IMR-90 (cell line): ENCODE measurements at regions not wholly inside any gene's neighbourhood (a gene's known extent, or its start where the extent isn't known, plus 50 kb on each side); places are given as distances from the start of the nearest gene placed in this dataset.

Source experiments
- ATAC-seq: fragments of 200-7000 bp; cut with Tn5 transposase; 2 replicates; pipeline ENCODE4 v1.9.1; 2020; ENCODE audit warnings: low read depth, mild to moderate bottlenecking, moderate library complexity
- BruUV-seq: library from RNA; stranded (reverse); fragments of 400-500 nt; replicated peaks from 2 replicates; lab custom pipeline; 2021; lab: Mats Ljungman, UMichigan
- CTCF ChIA-PET: fragments of 300-600 bp; formaldehyde crosslinking; extraction: SDS; loops from one replicate; lab custom pipeline; 2021; ENCODE audit warnings: antibody characterized with exemption; lab: Yijun Ruan, JAX
- POLR2A ChIA-PET: fragments of 300-600 bp; sonication (Branson Sonifier 250); formaldehyde crosslinking; loops from one replicate; lab custom pipeline; 2022; ENCODE audit warnings: antibody characterized with exemption; ENCODE audit not compliant: unreplicated experiment; lab: Charles Lee
- DNase-seq: peaks from one replicate; pipeline ENCODE4 v3.0.0; 2013
- H2AFZ ChIP-seq: replicated peaks from 2 replicates; pipeline ENCODE3; 2013; ENCODE audit warnings: low read length, mild to moderate bottlenecking; ENCODE audit not compliant: poor library complexity
- H2AK5ac ChIP-seq: 2 replicates; pipeline ENCODE4 v1.6.1; 2013; ENCODE audit warnings: low read depth, low read length, inconsistent platforms
- H2AK9ac ChIP-seq: replicated peaks from 2 replicates; pipeline ENCODE3; 2013; ENCODE audit warnings: mild to moderate bottlenecking, low read depth, low read length, moderate library complexity; ENCODE audit not compliant: poor library complexity
- H2BK120ac ChIP-seq: 2 replicates; pipeline ENCODE4 v1.6.1; 2013; ENCODE audit warnings: low read depth, low read length, inconsistent platforms
- H2BK15ac ChIP-seq: 3 replicates; pipeline ENCODE4 v1.6.1; 2013; ENCODE audit warnings: low read depth, low read length, inconsistent platforms
- H2BK20ac ChIP-seq: 2 replicates; pipeline ENCODE4 v1.6.1; 2013; ENCODE audit warnings: low read depth, mild to moderate bottlenecking, inconsistent platforms, low read length, moderate library complexity
- H2BK5ac ChIP-seq: 2 replicates; pipeline ENCODE4 v1.6.1; 2013; ENCODE audit warnings: mild to moderate bottlenecking, low read depth, low read length, inconsistent platforms; ENCODE audit not compliant: poor library complexity, severe bottlenecking
- H3K14ac ChIP-seq: replicated peaks from 2 replicates; pipeline ENCODE4 v1.6.1; 2013; ENCODE audit warnings: low read depth, low read length, inconsistent platforms
- H3K18ac ChIP-seq: 2 replicates; pipeline ENCODE4 v1.6.1; 2013; ENCODE audit warnings: low read depth, low read length, control low read depth
- H3K23ac ChIP-seq: 2 replicates; pipeline ENCODE4 v1.6.1; 2013; ENCODE audit warnings: low read depth, low read length, inconsistent platforms
- H3K27ac ChIP-seq: 2 replicates; pipeline ENCODE4 v1.5.1; 2013; ENCODE audit warnings: mild to moderate bottlenecking, control low read depth, low read length; ENCODE audit not compliant: insufficient read depth
- H3K27me3 ChIP-seq: 2 replicates; pipeline ENCODE4 v1.6.1; 2013; ENCODE audit warnings: low read length; ENCODE audit not compliant: control insufficient read depth, insufficient read depth
- H3K36me3 ChIP-seq: 2 replicates; pipeline ENCODE4 v1.6.1; 2013; ENCODE audit warnings: low read length, mixed read lengths; ENCODE audit not compliant: control insufficient read depth, insufficient read depth
- H3K4ac ChIP-seq: 2 replicates; pipeline ENCODE4 v1.6.1; 2013; ENCODE audit warnings: low read depth, low read length, inconsistent platforms
- H3K4me1 ChIP-seq: 2 replicates; pipeline ENCODE4 v1.6.1; 2013; ENCODE audit warnings: low read length, mixed read lengths; ENCODE audit not compliant: control insufficient read depth, insufficient read depth
- H3K4me2 ChIP-seq: 2 replicates; pipeline ENCODE4 v1.6.1; 2013; ENCODE audit warnings: low read depth, mild to moderate bottlenecking, control low read depth, low read length, moderate library complexity
- H3K4me3 ChIP-seq: 2 replicates; pipeline ENCODE4 v1.5.1; 2013; ENCODE audit warnings: low read depth, mild to moderate bottlenecking, control low read depth, low read length, moderate library complexity; ENCODE audit not compliant: insufficient read depth
- H3K56ac ChIP-seq: 2 replicates; pipeline ENCODE4 v1.6.1; 2013; ENCODE audit warnings: low read length, inconsistent platforms; ENCODE audit not compliant: insufficient read depth; ENCODE audit errors: extremely low read depth
- H3K79me1 ChIP-seq, 2 experiments: 2 replicates each; pipeline ENCODE4 v1.6.1; 2013; ENCODE audit warnings: low read length in 2 of 2, inconsistent platforms in 1 of 2, low read depth in 1 of 2
- H3K9ac ChIP-seq: 2 replicates; pipeline ENCODE4 v1.6.1; 2013; ENCODE audit warnings: low read depth, low read length, control low read depth
- H3K9me1 ChIP-seq: 2 replicates; pipeline ENCODE4 v1.6.1; 2013; ENCODE audit warnings: low read length, inconsistent platforms; ENCODE audit not compliant: insufficient read depth
- H3K9me3 ChIP-seq: 2 replicates; pipeline ENCODE4 v1.6.1; 2013; ENCODE audit warnings: low read length; ENCODE audit not compliant: control insufficient read depth, insufficient read depth
- H4K20me1 ChIP-seq: 2 replicates; pipeline ENCODE4 v1.6.1; 2013; ENCODE audit warnings: low read length, inconsistent platforms; ENCODE audit not compliant: insufficient read depth
- H4K5ac ChIP-seq: 2 replicates; pipeline ENCODE4 v1.6.1; 2013; ENCODE audit warnings: mild to moderate bottlenecking, low read depth, low read length, control low read depth
- H4K8ac ChIP-seq, 2 experiments: 2 replicates each; pipeline ENCODE4 v1.6.1; 2013; ENCODE audit warnings: low read depth in 2 of 2, low read length in 2 of 2, control low read depth in 1 of 2, inconsistent platforms in 1 of 2
- H4K91ac ChIP-seq: 2 replicates; pipeline ENCODE4 v1.6.1; 2013; ENCODE audit warnings: low read depth, low read length, inconsistent platforms; ENCODE audit not compliant: insufficient read depth
- BHLHE40 ChIP-seq: fragments of 150-350 bp; IDR thresholded peaks from 2 replicates; pipeline ENCODE4 v1.6.1; 2016; ENCODE audit warnings: mild to moderate bottlenecking, low read depth, low read length
- ELK1 ChIP-seq: fragments of 150-350 bp; IDR thresholded peaks from 2 replicates; pipeline ENCODE4 v1.6.1; 2016; ENCODE audit warnings: low read depth, mild to moderate bottlenecking, low read length, moderate library complexity, borderline replicate concordance
- FOS ChIP-seq: fragments of 150-350 bp; IDR thresholded peaks from 2 replicates; pipeline ENCODE4 v1.6.1; 2016; ENCODE audit warnings: low read depth, low read length
- RCOR1 ChIP-seq: IDR thresholded peaks from 2 replicates; pipeline ENCODE4 v1.6.1; 2012; ENCODE audit warnings: mild to moderate bottlenecking, low read length, improper control_type of control experiment; ENCODE audit not compliant: insufficient replicate concordance
- USF2 ChIP-seq: fragments of 150-350 bp; IDR thresholded peaks from 2 replicates; pipeline ENCODE4 v1.6.1; 2017; ENCODE audit warnings: mild to moderate bottlenecking, antibody characterized with exemption, low read length, low read depth
- WGBS, 2 experiments: methylation state at CpG; one replicate each; pipeline versions ENCODE4 v1.1.5 to v1.1.7; 2013; ENCODE audit warnings: missing lambda C conversion rate in 2 of 2; ENCODE audit not compliant: insufficient read length in 1 of 2; ENCODE audit errors: extremely low coverage in 2 of 2; 5-methylcytosine and 5-hydroxymethylcytosine counted together
- dilution Hi-C: fragments of 300-500 bp; cut with HindIII; formaldehyde crosslinking; loops from one replicate; pipeline ENCODE4 v1.14.3; 2018; ENCODE audit warnings: low sequenced_read_pairs; ENCODE audit not compliant: unreplicated experiment
- in situ Hi-C: fragments of 300-500 bp; cut with MboI; formaldehyde crosslinking; loops from 3 replicates; pipeline ENCODE4 v1.14.3; 2019; ENCODE audit warnings: low sequenced_read_pairs, inconsistent platforms, mixed read lengths
- intact Hi-C: fragments of 100-400 bp; cut with micrococcal nuclease; formaldehyde crosslinking; loops from 2 replicates; pipeline ENCODE4 v1.10.0; 2022

GRCh38 chr5:58106754-58107410 lies 353.0 kb downstream of the PLK2 start:
- Histone ChIP-seq H3K27me3 (no peaks in the 10 kb centered on the region), H3K4me2 (no peak overlapping the region), H3K14ac (no peak overlapping the region), H3K9me1 (no peaks in the 10 kb centered on the region), H2BK5ac (no peak overlapping the region), H4K8ac (no peak overlapping the region), H3K27ac (no peak overlapping the region), H2AK5ac (no peak overlapping the region), H2BK120ac (no peak overlapping the region), H2AFZ (no peak overlapping the region), H3K56ac (no peak overlapping the region), H2BK20ac (no peak overlapping the region), H3K18ac (no peak overlapping the region), H4K5ac (no peak overlapping the region), H3K4me1 (no peaks in the 10 kb centered on the region), H3K9ac (no peak overlapping the region), H3K4ac (no peak overlapping the region), H3K4me3 (no peak overlapping the region), H4K91ac (no peak overlapping the region), H3K36me3 (no peaks in the 10 kb centered on the region), H2AK9ac (no peak overlapping the region), H3K79me1 (no peaks in the 10 kb centered on the region), H3K9me3 (no peaks in the 10 kb centered on the region), H3K23ac (no peak overlapping the region), H4K20me1 (no peaks in the 10 kb centered on the region), H2BK15ac (no peak overlapping the region)
- no TSS peak for BruUV-seq
- intact Hi-C loops = no loop called here
- in situ Hi-C loops = no loop called here
- DNase-seq (peak; percentile 8), ATAC-seq (no peak)
- ChIA-PET POLR2A (no interaction called here), CTCF (interaction anchor here (0.8 kb wide), 1 partner anchor 14 kb away, joined by 3 read pairs; no protein-coding TSS in a partner anchor)
- 51% methylated on average over 2 of the region's 3 CpGs; no CpG with 5 or more reads in 1 of the 2 experiments for WGBS, 2 experiments
- TF ChIP-seq FOS (no peak), RCOR1 (no peak), ELK1 (no peak), BHLHE40 (no peak), USF2 (no peak)
- dilution Hi-C loops = no loop called here
